Liver (tissue), 3 donors: ENCODE measurements at regions not wholly inside any gene's neighbourhood (a gene's known extent, or its start where the extent isn't known, plus 50 kb on each side); places are given as distances from the start of the nearest gene placed in this dataset.

Experiments used
- EGR1 ChIP-seq, 2 donors: IDR thresholded peaks; 2 replicates each; pipeline ENCODE4 v1.6.1; 2016 to 2018; ENCODE audit warnings: antibody characterized with exemption in 2 of 2, low read depth in 2 of 2
- GABPA ChIP-seq, 2 donors: IDR thresholded peaks in 1 of 2; conservative IDR thresholded peaks in 1 of 2; 2 replicates each; pipeline ENCODE4 v1.6.1; 2016; ENCODE audit warnings: antibody characterized with exemption in 2 of 2, mild to moderate bottlenecking in 1 of 2, moderate library complexity in 1 of 2
- JUND ChIP-seq, 2 donors: IDR thresholded peaks; 2 replicates each; pipeline ENCODE4 v1.6.1; 2016; ENCODE audit warnings: antibody characterized with exemption in 2 of 2
- NR2F2 ChIP-seq: IDR thresholded peaks from 2 replicates; pipeline ENCODE4 v1.6.1; 2016; ENCODE audit warnings: antibody characterized with exemption
- RAD21 ChIP-seq, 2 donors: IDR thresholded peaks; 2 replicates each; pipeline ENCODE4 v1.6.1; 2016; ENCODE audit warnings: antibody characterized with exemption in 2 of 2, mild to moderate bottlenecking in 2 of 2
- RXRA ChIP-seq, 2 donors: IDR thresholded peaks; 2 replicates each; pipeline ENCODE4 v1.6.1; 2017 to 2018; ENCODE audit warnings: antibody characterized with exemption in 2 of 2, mild to moderate bottlenecking in 1 of 2
- SP1 ChIP-seq: IDR thresholded peaks from 2 replicates; pipeline ENCODE4 v1.6.1; 2018; ENCODE audit warnings: antibody characterized with exemption, mild to moderate bottlenecking
- TAF1 ChIP-seq: conservative IDR thresholded peaks from 2 replicates; pipeline ENCODE4 v1.6.1; 2016; ENCODE audit warnings: antibody characterized with exemption, mild to moderate bottlenecking
- YY1 ChIP-seq: IDR thresholded peaks from 2 replicates; pipeline ENCODE4 v1.6.1; 2016; ENCODE audit warnings: antibody characterized with exemption, mild to moderate bottlenecking
- TF ChIP-seq, protein P1 (sequence below): fragments of 150-350 bp; IDR thresholded peaks from 2 replicates; pipeline ENCODE4 v1.5.1; 2017; ENCODE audit warnings: improper control_type of control experiment, low read depth, low read length; ENCODE audit not compliant: missing input control
- TF ChIP-seq, protein P2 (sequence below): IDR thresholded peaks from 2 replicates; pipeline ENCODE4 v1.6.1; 2016; ENCODE audit warnings: antibody characterized with exemption
- TF ChIP-seq, protein P3 (sequence below): IDR thresholded peaks from 2 replicates; pipeline ENCODE4 v1.6.1; 2016; ENCODE audit warnings: antibody characterized with exemption, mild to moderate bottlenecking
- donor health status: healthy.
- donor health status: healthy.

GRCh38 chr11:28666632-28667031 lies 558.4 kb downstream of the METTL15 start:
- TF ChIP-seq, protein P1, sequence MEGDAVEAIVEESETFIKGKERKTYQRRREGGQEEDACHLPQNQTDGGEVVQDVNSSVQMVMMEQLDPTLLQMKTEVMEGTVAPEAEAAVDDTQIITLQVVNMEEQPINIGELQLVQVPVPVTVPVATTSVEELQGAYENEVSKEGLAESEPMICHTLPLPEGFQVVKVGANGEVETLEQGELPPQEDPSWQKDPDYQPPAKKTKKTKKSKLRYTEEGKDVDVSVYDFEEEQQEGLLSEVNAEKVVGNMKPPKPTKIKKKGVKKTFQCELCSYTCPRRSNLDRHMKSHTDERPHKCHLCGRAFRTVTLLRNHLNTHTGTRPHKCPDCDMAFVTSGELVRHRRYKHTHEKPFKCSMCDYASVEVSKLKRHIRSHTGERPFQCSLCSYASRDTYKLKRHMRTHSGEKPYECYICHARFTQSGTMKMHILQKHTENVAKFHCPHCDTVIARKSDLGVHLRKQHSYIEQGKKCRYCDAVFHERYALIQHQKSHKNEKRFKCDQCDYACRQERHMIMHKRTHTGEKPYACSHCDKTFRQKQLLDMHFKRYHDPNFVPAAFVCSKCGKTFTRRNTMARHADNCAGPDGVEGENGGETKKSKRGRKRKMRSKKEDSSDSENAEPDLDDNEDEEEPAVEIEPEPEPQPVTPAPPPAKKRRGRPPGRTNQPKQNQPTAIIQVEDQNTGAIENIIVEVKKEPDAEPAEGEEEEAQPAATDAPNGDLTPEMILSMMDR = no peak
- TF ChIP-seq, protein P2, sequence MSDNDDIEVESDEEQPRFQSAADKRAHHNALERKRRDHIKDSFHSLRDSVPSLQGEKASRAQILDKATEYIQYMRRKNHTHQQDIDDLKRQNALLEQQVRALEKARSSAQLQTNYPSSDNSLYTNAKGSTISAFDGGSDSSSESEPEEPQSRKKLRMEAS = no peak
- TF ChIP-seq NR2F2 = no peak
- TF ChIP-seq, protein P3, sequence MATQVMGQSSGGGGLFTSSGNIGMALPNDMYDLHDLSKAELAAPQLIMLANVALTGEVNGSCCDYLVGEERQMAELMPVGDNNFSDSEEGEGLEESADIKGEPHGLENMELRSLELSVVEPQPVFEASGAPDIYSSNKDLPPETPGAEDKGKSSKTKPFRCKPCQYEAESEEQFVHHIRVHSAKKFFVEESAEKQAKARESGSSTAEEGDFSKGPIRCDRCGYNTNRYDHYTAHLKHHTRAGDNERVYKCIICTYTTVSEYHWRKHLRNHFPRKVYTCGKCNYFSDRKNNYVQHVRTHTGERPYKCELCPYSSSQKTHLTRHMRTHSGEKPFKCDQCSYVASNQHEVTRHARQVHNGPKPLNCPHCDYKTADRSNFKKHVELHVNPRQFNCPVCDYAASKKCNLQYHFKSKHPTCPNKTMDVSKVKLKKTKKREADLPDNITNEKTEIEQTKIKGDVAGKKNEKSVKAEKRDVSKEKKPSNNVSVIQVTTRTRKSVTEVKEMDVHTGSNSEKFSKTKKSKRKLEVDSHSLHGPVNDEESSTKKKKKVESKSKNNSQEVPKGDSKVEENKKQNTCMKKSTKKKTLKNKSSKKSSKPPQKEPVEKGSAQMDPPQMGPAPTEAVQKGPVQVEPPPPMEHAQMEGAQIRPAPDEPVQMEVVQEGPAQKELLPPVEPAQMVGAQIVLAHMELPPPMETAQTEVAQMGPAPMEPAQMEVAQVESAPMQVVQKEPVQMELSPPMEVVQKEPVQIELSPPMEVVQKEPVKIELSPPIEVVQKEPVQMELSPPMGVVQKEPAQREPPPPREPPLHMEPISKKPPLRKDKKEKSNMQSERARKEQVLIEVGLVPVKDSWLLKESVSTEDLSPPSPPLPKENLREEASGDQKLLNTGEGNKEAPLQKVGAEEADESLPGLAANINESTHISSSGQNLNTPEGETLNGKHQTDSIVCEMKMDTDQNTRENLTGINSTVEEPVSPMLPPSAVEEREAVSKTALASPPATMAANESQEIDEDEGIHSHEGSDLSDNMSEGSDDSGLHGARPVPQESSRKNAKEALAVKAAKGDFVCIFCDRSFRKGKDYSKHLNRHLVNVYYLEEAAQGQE = no peak
- TF ChIP-seq RAD21 (IDR thresholded peaks at IDR 0.05) = no peak
- no peak for TF ChIP-seq YY1
- no peak for TF ChIP-seq GABPA (IDR thresholded peaks at IDR 0.05 in 1 of 2, conservative IDR thresholded peaks at IDR 0.05 in 1 of 2)
- no peak for TF ChIP-seq RXRA (IDR thresholded peaks at IDR 0.05)
- no peak for TF ChIP-seq TAF1
- no peak for TF ChIP-seq SP1
- TF ChIP-seq EGR1 (IDR thresholded peaks at IDR 0.05; ENCODE audit: low read depth in 2 of 2) = no peak
- TF ChIP-seq JUND (IDR thresholded peaks at IDR 0.05) = no peak
